Ectodermal cell (in vitro differentiated cells): ENCODE measurements at regions not wholly inside any gene's neighbourhood (a gene's known extent, or its start where the extent isn't known, plus 50 kb on each side); places are given as distances from the start of the nearest gene placed in this dataset.

Experiments used
- H3K27ac ChIP-seq: 2 replicates; pipeline ENCODE4 v1.7.0; 2013; ENCODE audit warnings: mild to moderate bottlenecking, low read depth, low read length; ENCODE audit not compliant: insufficient read depth, poor library complexity, severe bottlenecking
- H3K27me3 ChIP-seq: 2 replicates; pipeline ENCODE4 v1.7.0; 2013; ENCODE audit warnings: mild to moderate bottlenecking, low read length; ENCODE audit not compliant: insufficient read depth, control insufficient read depth, poor library complexity, severe bottlenecking
- H3K36me3 ChIP-seq: one replicate; pipeline ENCODE4 v1.7.0; 2013; ENCODE audit warnings: low read length; ENCODE audit not compliant: control insufficient read depth, insufficient read depth
- H3K4me1 ChIP-seq: one replicate; pipeline ENCODE4 v1.7.0; 2013; ENCODE audit warnings: low read length; ENCODE audit not compliant: control insufficient read depth, insufficient read depth
- H3K4me3 ChIP-seq: 2 replicates; pipeline ENCODE4 v1.7.0; 2013; ENCODE audit warnings: low read depth, low read length, control low read depth; ENCODE audit not compliant: insufficient read depth
- H3K9me3 ChIP-seq: 2 replicates; pipeline ENCODE4 v1.7.0; 2013; ENCODE audit warnings: mild to moderate bottlenecking, low read length, moderate library complexity; ENCODE audit not compliant: control insufficient read depth
- WGBS, 2 experiments: methylation state at CpG; one replicate each; pipeline ENCODE4 v1.1.7; 2013; ENCODE audit warnings: missing lambda C conversion rate in 2 of 2; 5-methylcytosine and 5-hydroxymethylcytosine counted together

DNA sequence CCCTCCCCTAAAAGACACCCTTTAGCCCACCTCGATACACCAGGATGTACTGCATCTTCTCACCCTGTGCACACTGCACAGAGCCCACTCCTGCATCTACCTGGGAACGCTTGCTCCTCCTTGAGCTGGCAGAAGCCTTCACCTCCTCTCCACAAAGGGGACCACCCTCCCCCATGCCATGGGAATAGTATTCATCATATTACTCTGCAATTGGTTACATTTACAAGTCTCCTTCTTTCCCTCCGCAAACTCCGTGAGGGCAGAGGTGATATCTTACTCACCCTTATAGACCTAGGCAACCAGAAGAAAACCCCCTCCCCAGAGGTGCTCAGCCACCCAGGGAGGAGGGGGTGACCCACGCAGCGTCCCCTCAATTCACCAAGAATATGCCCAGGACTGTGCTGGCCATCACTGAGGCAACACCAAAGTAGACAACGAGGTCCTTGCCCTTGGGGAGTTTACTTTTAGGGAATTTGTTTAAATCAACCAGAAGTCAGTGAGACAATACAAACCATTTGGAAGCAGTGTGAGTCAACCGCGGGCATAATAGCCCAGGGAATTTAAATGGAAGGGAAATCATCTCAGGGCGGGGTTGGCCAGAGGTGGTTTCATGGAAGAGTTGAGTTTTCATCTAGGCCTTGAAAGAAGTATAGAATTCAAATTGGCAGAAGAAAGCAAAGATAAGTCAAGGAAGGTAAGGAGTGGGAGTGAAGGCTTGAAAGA, 214.5 kb downstream of the BARX2 start:
- Histone ChIP-seq H3K9me3 (no peaks in the 10 kb centered on the region), H3K27ac (no peak overlapping the region), H3K4me1 (peaks cover 9% of the 10 kb centered on the region), H3K36me3 (no peaks in the 10 kb centered on the region), H3K4me3 (no peak overlapping the region), H3K27me3 (no peaks in the 10 kb centered on the region)
- WGBS, 2 experiments, result 76 to 79% methylated on average over 10 of the region's 10 CpGs

DNA sequence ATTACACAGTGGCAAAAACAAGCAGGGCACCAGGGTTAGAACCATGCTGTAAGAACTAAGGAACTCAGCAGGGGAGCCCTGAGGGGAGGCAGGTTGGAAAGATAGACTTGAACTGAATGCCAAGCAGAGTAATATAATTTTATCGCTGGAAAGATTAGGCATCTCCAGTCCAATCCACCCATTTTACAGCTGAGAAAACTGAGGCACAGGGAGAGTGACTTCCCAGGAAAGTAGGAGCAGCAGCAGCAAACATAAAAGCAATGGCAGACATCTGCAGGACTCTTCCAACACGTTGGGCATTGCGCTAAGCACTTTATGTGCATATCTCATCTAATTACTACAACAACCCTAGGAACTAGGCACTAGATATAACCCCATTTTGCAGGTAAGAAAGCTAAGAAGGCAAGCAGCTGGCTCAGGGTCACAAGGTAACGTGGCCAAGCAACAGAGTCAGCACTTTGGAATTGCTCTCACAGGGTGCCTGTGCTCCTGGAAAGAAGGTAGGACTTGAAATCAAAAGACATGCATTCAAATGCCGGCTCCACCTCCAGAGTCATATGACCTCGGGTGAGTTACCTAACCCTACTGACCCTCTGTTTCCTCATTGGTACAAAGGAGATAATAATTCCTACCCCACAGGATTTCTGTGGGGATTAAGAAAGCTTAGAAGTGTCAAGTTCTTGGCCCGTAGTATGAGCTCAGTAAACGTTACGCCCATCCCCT, 215.3 kb downstream of the BARX2 start:
- Histone ChIP-seq H3K9me3 (no peaks in the 10 kb centered on the region), H3K4me1 (peaks cover 9% of the 10 kb centered on the region), H3K27me3 (no peaks in the 10 kb centered on the region), H3K36me3 (no peaks in the 10 kb centered on the region), H3K4me3 (no peak overlapping the region), H3K27ac (no peak overlapping the region)
- WGBS, 2 experiments, result 87 to 88% methylated on average over 9 of the region's 9 CpGs

DNA sequence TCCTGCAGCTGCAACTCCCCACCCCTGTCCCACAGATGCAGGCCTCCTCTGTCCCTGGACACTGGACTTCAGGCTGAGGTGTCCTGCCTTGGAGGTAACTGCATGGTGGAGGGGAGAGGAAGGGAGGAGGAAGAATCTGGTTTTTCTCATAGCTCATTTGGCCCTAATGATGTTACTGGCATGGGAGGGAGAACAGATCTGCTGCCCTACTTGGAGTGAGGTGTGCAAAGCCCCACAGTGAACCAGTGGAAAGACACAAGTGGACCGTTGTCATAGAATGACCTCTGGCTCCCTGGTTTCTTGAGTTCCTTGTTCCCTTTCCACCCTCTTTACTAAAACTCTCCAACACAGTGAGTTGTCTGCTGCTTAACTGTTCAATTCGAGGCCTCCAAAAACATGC, 215.9 kb downstream of the BARX2 start:
- Histone ChIP-seq H3K36me3 (no peaks in the 10 kb centered on the region), H3K27ac (no peak overlapping the region), H3K9me3 (no peaks in the 10 kb centered on the region), H3K27me3 (no peaks in the 10 kb centered on the region), H3K4me1 (peaks cover 9% of the 10 kb centered on the region), H3K4me3 (no peak overlapping the region)
- 85 to 93% methylated on average over 2 of the region's 2 CpGs for WGBS, 2 experiments

DNA sequence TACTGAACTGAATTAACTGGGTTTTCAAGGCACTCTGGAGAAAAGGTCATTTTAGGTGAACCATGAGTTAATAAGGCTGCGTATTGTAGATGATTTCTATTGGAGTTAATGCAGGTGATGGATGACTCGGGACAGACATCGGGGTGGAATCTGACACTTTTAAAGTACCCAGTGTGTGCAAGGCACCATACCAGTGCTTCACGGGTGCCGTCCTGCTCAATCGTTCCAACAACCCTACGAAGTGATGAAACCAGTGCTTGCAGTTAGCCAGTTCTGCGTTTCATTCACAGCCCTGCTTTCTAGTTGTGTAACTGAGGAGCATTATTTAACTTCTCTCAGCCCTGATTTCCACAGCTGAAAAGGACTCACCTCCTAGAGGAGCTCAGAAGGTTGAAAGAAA, 216.5 kb downstream of the BARX2 start:
- Histone ChIP-seq H3K36me3 (no peaks in the 10 kb centered on the region), H3K4me1 (peaks cover 9% of the 10 kb centered on the region), H3K27me3 (no peaks in the 10 kb centered on the region), H3K27ac (no peak overlapping the region), H3K4me3 (no peak overlapping the region), H3K9me3 (no peaks in the 10 kb centered on the region)
- 94 to 96% methylated on average over 8 of the region's 8 CpGs for WGBS, 2 experiments

DNA sequence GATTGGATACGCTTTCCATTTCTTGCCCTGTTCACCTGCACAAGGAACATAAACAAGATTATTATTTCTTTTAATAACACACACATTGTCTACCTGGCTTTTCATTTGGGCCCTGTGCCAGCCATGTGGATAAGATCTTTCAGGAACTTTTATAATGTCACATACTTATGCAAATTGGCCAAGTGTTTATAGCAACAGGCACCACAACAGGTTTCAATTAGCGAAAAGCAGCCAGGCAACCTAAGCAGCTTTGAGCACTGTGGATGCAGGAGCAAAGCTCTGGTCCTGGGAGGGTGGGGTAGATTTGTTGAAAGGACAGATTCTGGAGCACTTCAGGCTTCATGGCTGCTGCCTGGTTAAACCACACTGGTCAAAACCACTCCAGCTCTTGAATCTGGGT, 217.4 kb downstream of the BARX2 start:
- Histone ChIP-seq H3K4me1 (peaks cover 9% of the 10 kb centered on the region), H3K4me3 (no peak overlapping the region), H3K27ac (no peak overlapping the region), H3K36me3 (no peaks in the 10 kb centered on the region), H3K9me3 (no peaks in the 10 kb centered on the region), H3K27me3 (no peaks in the 10 kb centered on the region)
- WGBS, 2 experiments, result 88 to 94% methylated on average over 2 of the region's 2 CpGs

DNA sequence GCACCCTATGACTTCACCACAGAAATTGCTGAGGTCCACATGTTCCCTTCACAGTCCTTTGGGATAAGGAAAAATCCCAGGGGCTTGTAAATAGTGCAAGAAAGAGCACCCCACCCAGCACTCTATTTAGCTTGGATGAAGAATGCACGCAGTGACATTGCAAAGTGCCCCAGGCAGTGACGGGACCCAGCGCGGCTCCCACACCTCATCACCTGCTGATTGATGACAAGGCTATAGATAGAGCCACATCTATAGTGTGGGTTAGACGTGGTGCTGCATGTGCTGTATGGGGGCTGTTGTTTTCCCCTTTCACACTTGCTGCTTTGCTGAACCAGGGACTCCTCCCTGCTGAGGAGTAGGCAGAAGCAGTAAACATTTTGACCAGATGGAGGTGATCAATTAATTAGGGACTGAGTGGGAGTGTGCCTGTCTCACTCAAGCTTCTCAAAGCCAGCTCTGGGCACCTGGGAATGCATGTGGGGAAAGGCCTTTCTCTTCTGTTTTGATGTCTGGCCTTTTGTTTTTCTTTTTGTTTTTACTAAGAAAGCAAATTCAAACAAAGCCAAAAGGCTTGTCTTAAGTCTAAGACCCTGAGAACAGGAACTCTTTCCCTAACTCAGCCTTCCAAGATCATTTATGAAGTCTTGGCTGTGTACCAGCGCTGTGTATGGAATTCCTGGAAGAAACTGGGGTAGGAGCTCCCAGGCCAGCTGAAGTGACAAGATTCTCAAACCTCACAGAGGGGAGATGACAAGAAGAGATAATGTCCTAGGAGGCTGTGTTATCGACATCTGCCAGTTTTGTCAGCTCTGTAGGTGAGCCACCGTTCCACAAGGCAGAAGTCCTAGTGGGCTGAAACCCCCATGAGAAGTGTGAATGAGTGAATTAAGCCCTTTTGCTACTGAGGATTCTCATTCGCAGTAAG, 219.7 kb downstream of the BARX2 start:
- Histone ChIP-seq H3K36me3 (no peaks in the 10 kb centered on the region), H3K27me3 (no peaks in the 10 kb centered on the region), H3K4me1 (no peaks in the 10 kb centered on the region), H3K27ac (no peak overlapping the region), H3K4me3 (no peak overlapping the region), H3K9me3 (no peaks in the 10 kb centered on the region)
- WGBS, 2 experiments, result 74 to 85% methylated on average over 9 of the region's 9 CpGs

DNA sequence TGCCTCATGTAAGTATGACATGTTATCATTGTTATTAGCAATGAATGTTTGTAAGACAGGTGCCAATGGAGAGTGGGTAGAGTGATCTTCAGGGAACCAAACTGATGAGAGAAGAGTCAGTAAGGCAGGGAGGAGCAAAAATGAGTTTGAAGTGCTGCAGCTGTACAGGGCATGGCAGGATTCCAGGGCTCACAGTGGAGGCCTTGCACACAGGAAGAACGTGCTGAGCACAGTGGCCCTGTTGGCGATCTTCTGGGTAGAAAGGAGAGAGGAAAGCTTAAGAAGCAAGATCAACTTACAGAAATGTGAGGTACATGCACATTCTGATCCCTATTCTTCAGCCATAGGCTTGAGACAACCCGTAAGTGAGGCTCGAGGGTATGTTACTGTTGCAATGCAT, 219.3 kb upstream of the TMEM45B start:
- no peaks in the 10 kb centered on the region for H3K27me3 ChIP-seq
- WGBS, 2 experiments, result 94 to 99% methylated on average over 4 of the region's 4 CpGs

DNA sequence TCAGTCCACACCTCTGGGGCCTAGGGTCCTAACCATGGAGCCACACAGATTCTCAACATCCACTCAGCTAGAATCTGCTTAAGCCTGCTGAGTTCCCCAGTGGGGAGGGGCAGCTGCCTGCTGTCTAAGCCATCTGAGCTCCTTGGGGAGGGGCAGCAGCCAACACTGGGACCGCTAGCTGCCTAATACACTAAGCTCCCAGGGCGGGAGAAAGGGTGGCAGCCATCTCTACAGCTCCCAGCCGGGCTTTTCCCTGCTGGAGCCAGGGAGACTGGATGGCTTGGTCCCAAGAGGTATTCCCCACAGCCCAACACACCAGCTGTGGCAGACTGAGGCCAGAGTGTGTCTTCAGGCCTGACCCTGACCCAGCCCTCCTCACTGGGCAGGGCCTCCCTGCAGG, 217.3 kb upstream of the TMEM45B start:
- Histone ChIP-seq H3K27ac (no peak overlapping the region), H3K4me3 (no peak overlapping the region), H3K36me3 (no peaks in the 10 kb centered on the region), H3K4me1 (no peaks in the 10 kb centered on the region), H3K27me3 (no peaks in the 10 kb centered on the region), H3K9me3 (no peaks in the 10 kb centered on the region)
- WGBS, 2 experiments, result 92 to 93% methylated on average over 3 of the region's 3 CpGs

More for the DNA sequence above, 219.3 kb upstream of the TMEM45B start:
- H3K27ac ChIP-seq, result no peak overlapping the region
- H3K9me3 ChIP-seq, result no peaks in the 10 kb centered on the region
- no peak overlapping the region for H3K4me3 ChIP-seq
- no peaks in the 10 kb centered on the region for H3K4me1 ChIP-seq
- H3K36me3 ChIP-seq, result no peaks in the 10 kb centered on the region

DNA sequence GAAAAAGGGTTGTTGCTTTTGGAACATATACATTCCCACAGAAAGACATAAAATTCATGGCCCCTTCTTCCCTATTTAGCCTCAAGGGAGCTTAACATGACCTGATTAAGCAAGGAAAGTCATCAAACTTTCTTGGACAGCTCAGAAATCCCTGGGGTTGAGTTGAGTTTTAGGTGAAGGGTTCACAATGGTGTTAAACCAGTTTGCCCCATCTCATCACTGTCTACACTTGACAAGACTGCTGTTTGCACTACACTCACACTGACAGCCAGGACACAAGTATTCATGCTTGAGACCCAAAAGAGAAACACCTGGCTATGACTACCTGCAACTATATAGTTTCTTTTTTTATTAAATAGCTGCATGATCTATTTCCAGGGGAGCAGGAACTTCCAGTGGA, 209.8 kb upstream of the TMEM45B start:
- Histone ChIP-seq H3K4me3 (no peak overlapping the region), H3K9me3 (no peaks in the 10 kb centered on the region), H3K27me3 (no peaks in the 10 kb centered on the region), H3K36me3 (no peaks in the 10 kb centered on the region), H3K27ac (no peak overlapping the region), H3K4me1 (no peaks in the 10 kb centered on the region)

DNA sequence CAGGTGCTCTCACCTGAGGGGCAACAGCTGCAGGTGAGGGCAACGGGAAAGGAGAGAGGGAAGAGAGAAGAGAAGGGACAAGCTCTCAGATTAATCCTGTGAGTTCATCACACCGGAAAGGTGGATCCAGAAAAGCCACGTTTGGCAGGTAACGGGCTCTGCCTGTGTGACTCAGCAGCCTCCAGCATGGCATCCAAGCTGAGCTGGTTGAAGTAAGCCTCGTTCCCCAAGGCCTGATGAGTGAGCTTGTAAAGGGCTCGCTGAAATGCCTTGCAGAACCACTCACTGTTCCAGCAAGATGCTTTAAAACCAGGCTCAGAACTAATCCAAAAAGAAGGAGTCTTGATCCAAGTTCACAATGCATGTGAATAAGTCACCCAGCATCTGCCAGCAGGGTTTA, 206.9 kb upstream of the TMEM45B start:
- H3K9me3 ChIP-seq, result no peaks in the 10 kb centered on the region

More for the DNA sequence above, 206.9 kb upstream of the TMEM45B start:
- Histone ChIP-seq H3K27me3 (no peaks in the 10 kb centered on the region), H3K27ac (no peak overlapping the region), H3K4me1 (peaks cover 9% of the 10 kb centered on the region), H3K4me3 (no peak overlapping the region), H3K36me3 (no peaks in the 10 kb centered on the region)
- 77 to 80% methylated on average over 6 of the region's 6 CpGs for WGBS, 2 experiments
